BE2C (cell line): ENCODE measurements at regions not wholly inside any gene's neighbourhood (a gene's known extent, or its start where the extent isn't known, plus 50 kb on each side); places are given as distances from the start of the nearest gene placed in this dataset.

Experiments
- DNase-seq: peaks from one replicate; pipeline ENCODE4 v3.0.0-alpha.2; 2020
- H3K27me3 ChIP-seq: fragments of 250-450 bp; sonication (Bioruptor Pico); 2 replicates; pipeline ENCODE4 v1.5.1; 2020; ENCODE audit warnings: mild to moderate bottlenecking
- H3K36me3 ChIP-seq: fragments of 250-450 bp; sonication (Bioruptor Pico); 2 replicates; pipeline ENCODE4 v1.5.1; 2020; ENCODE audit warnings: mild to moderate bottlenecking
- H3K4me1 ChIP-seq: fragments of 250-450 bp; sonication (Bioruptor Pico); 2 replicates; pipeline ENCODE4 v1.5.1; 2020
- H3K4me3 ChIP-seq: 2 replicates; pipeline ENCODE4 v1.5.1; 2011; ENCODE audit warnings: low read depth, low read length
- H3K9me3 ChIP-seq: fragments of 250-450 bp; sonication (Bioruptor Pico); 2 replicates; pipeline ENCODE4 v1.5.1; 2020
- CTCF ChIP-seq: IDR thresholded peaks from 2 replicates; pipeline ENCODE4 v1.5.1; 2012; ENCODE audit warnings: mild to moderate bottlenecking, low read depth, low read length

DNA sequence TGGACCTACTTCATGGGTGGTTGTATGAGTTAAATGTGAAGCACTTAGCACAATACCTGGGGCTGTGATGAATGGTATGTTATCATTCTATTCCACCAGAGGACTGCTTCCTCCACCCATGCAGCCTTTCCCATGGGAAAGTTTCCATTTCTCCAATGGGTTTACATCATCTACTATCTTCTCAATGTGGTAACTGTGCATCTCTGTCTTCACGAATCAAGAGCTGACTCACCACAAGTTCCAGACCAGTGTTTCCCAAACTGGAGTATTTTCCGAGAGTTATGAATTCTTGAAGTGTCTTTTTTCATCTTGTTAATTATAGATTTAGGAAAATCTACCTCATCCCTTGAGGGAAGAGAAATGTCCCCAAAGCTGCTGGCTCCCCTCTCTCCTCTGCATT is 182.8 kb downstream of the UNC5CL start:
- Histone ChIP-seq H3K4me1 (peaks cover 28% of the 10 kb centered on the region), H3K27me3 (no peaks in the 10 kb centered on the region), H3K9me3 (no peaks in the 10 kb centered on the region), H3K36me3 (no peaks in the 10 kb centered on the region), H3K4me3 (no peak overlapping the region)
- no peak for DNase-seq
- no peak for TF ChIP-seq CTCF

DNA sequence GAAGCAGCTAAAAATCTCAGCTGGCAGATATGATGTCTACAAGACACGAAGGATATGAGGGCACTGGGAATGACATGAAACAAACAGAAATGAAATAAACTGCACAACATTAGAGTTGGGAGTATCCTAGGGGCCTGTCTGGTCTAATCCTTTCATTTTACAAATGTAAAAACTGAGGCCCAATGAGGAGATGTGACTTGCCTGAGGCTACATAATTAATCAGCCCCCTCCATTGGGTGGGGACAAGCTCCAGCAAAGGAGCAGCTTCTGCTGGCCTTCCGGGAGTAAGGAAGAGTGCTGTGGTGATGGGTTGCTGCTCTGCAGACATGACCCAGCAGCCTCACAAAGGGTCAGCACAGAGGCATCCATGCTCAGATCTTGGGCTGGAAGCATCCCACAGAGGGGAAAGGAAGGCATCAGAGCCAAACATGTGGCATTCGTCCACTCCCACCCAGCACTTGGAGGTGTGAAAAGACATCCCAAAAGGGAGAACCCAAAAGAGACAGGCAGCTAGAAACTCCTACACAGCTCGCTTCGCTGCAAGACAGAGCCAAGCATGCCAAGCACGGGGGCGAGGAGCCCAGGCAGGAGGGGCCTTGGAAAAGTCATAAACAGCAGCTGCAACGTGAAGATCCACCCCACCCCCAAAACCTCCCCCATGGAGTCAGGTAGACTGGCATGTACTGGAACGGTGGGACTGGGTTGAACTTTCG is 183.7 kb downstream of the UNC5CL start:
- no peak for TF ChIP-seq CTCF
- Histone ChIP-seq H3K36me3 (no peaks in the 10 kb centered on the region), H3K4me3 (no peak overlapping the region), H3K9me3 (no peaks in the 10 kb centered on the region), H3K4me1 (peaks cover 28% of the 10 kb centered on the region), H3K27me3 (no peaks in the 10 kb centered on the region)
- peak; percentile 47 for DNase-seq

- no peaks in the 10 kb centered on the region for H3K27me3 ChIP-seq
- no peak overlapping the region for H3K4me3 ChIP-seq
- DNase-seq = peak; percentile 25
- peaks cover 28% of the 10 kb centered on the region for H3K4me1 ChIP-seq
- no peaks in the 10 kb centered on the region for H3K36me3 ChIP-seq
- no peaks in the 10 kb centered on the region for H3K9me3 ChIP-seq
- no peak for TF ChIP-seq CTCF
These were observed 184.4 kb downstream of the UNC5CL start for GRCh38 chr6:40854592-40854991.

- TF ChIP-seq CTCF = peak; percentile 61
- Histone ChIP-seq H3K36me3 (no peaks in the 10 kb centered on the region), H3K9me3 (no peaks in the 10 kb centered on the region), H3K27me3 (no peaks in the 10 kb centered on the region), H3K4me1 (peaks cover 34% of the 10 kb centered on the region), H3K4me3 (no peak overlapping the region)
- peak; percentile 40 for DNase-seq
These were observed 186.1 kb downstream of the UNC5CL start for GRCh38 chr6:40852779-40853373.

GRCh38 chr6:40849546-40849945 is 189.5 kb downstream of the UNC5CL start:
- Histone ChIP-seq H3K4me1 (peaks cover 20% of the 10 kb centered on the region), H3K36me3 (no peaks in the 10 kb centered on the region), H3K27me3 (no peaks in the 10 kb centered on the region), H3K9me3 (no peaks in the 10 kb centered on the region), H3K4me3 (no peak overlapping the region)
- DNase-seq = no peak
- no peak for TF ChIP-seq CTCF

DNA sequence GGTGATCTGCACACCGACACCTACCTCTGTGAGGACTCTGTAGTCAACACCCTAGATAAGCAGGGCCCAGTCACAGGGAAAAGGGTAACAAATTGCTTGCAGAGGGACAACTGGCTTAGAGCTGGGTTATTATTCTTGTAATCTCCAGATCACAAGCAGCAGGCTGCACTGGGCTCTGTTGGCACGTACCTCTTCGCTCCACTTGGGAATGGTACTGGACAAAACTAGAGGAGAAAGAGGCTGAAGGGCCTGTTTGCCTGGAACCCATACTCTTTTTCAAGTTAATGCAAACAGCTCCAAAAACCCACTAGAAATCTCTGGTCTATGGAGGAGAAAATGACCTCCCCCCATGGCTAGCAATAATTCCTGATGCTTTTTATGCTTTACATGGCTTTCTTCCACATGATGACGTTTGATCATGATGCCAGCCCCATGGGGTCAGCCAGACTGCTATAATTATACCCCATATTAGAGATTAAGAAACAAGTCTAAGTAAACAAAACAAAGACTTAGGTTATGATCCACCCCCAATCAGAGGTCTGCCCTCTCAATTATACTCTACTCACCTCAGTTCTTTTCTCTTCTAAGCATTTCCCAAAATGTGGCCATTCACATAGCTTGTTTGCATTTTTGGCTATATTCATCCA is 190.0 kb downstream of the UNC5CL start:
- H3K27me3 ChIP-seq = no peaks in the 10 kb centered on the region
- H3K4me1 ChIP-seq = peaks cover 16% of the 10 kb centered on the region
- TF ChIP-seq CTCF = no peak
- no peak overlapping the region for H3K4me3 ChIP-seq
- no peak for DNase-seq
- no peaks in the 10 kb centered on the region for H3K36me3 ChIP-seq
- no peaks in the 10 kb centered on the region for H3K9me3 ChIP-seq
